Liver (tissue), 8 donors: ENCODE measurements at regions not wholly inside any gene's neighbourhood (a gene's known extent, or its start where the extent isn't known, plus 50 kb on each side); places are given as distances from the start of the nearest gene placed in this dataset.

ENCODE experiments used
- DNase-seq: peaks from one replicate; pipeline ENCODE4 v3.0.0-alpha.2; 2017; ENCODE audit warnings: low spot score
- H3K27ac ChIP-seq, 2 donors: one replicate each; pipeline ENCODE4 v1.7.0; 2013; ENCODE audit warnings: inconsistent platforms in 2 of 2, low read length in 2 of 2, control low read depth in 1 of 2, low read depth in 1 of 2, mild to moderate bottlenecking in 1 of 2
- H3K27me3 ChIP-seq, 4 donors: one replicate each; pipeline versions ENCODE4 v1.6.1 to v1.7.0; 2013; ENCODE audit warnings: low read length in 3 of 4, inconsistent platforms in 1 of 4, mild to moderate bottlenecking in 1 of 4, moderate library complexity in 1 of 4; ENCODE audit not compliant: control insufficient read depth in 4 of 4, insufficient read depth in 4 of 4
- H3K36me3 ChIP-seq, 4 donors: one replicate each; pipeline versions ENCODE4 v1.6.1 to v1.7.0; 2013; ENCODE audit warnings: low read length in 3 of 4, mild to moderate bottlenecking in 3 of 4, low read depth in 1 of 4, moderate library complexity in 1 of 4; ENCODE audit not compliant: control insufficient read depth in 4 of 4, insufficient read depth in 3 of 4
- H3K4me1 ChIP-seq, 4 donors: one replicate each; pipeline versions ENCODE4 v1.6.1 to v1.7.0; 2013; ENCODE audit warnings: low read length in 3 of 4, mild to moderate bottlenecking in 3 of 4, moderate library complexity in 1 of 4; ENCODE audit not compliant: control insufficient read depth in 4 of 4, insufficient read depth in 4 of 4
- H3K4me3 ChIP-seq, 3 donors: one replicate each; pipeline versions ENCODE4 v1.6.1 to v1.7.0; 2013; ENCODE audit warnings: low read length in 3 of 3, control low read depth in 1 of 3, low read depth in 1 of 3, mild to moderate bottlenecking in 1 of 3
- H3K9ac ChIP-seq, 2 donors: one replicate each; pipeline ENCODE4 v1.7.0; 2013; ENCODE audit warnings: low read length in 2 of 2, mild to moderate bottlenecking in 2 of 2, moderate library complexity in 2 of 2, control low read depth in 1 of 2, low read depth in 1 of 2
- H3K9me3 ChIP-seq, 4 donors: one replicate each; pipeline versions ENCODE4 v1.6.1 to v1.7.0; 2013; ENCODE audit warnings: low read length in 3 of 4; ENCODE audit not compliant: control insufficient read depth in 4 of 4
- ATF3 ChIP-seq: IDR thresholded peaks from 2 replicates; pipeline ENCODE4 v1.6.1; 2016; ENCODE audit warnings: antibody characterized with exemption
- CTCF ChIP-seq: fragments of 150-350 bp; IDR thresholded peaks from 2 replicates; pipeline ENCODE4 v1.5.1; 2017; ENCODE audit warnings: improper control_type of control experiment, low read depth, low read length; ENCODE audit not compliant: missing input control
- EGR1 ChIP-seq, 2 donors: IDR thresholded peaks; 2 replicates each; pipeline ENCODE4 v1.6.1; 2016 to 2018; ENCODE audit warnings: antibody characterized with exemption in 2 of 2, low read depth in 2 of 2
- FOXA1 ChIP-seq: IDR thresholded peaks from 2 replicates; pipeline ENCODE4 v1.6.1; 2016; ENCODE audit warnings: antibody characterized with exemption
- FOXA2 ChIP-seq: IDR thresholded peaks from 2 replicates; pipeline ENCODE4 v1.6.1; 2016; ENCODE audit warnings: antibody characterized with exemption
- GABPA ChIP-seq, 2 donors: IDR thresholded peaks in 1 of 2; conservative IDR thresholded peaks in 1 of 2; 2 replicates each; pipeline ENCODE4 v1.6.1; 2016; ENCODE audit warnings: antibody characterized with exemption in 2 of 2, mild to moderate bottlenecking in 1 of 2, moderate library complexity in 1 of 2
- HNF4A ChIP-seq, 2 donors: conservative IDR thresholded peaks; 2 replicates each; pipeline ENCODE4 v1.6.1; 2016; ENCODE audit warnings: antibody characterized with exemption in 2 of 2, mild to moderate bottlenecking in 2 of 2
- HNF4G ChIP-seq: IDR thresholded peaks from 2 replicates; pipeline ENCODE4 v1.6.1; 2016; ENCODE audit warnings: antibody characterized with exemption
- JUND ChIP-seq, 2 donors: IDR thresholded peaks; 2 replicates each; pipeline ENCODE4 v1.6.1; 2016; ENCODE audit warnings: antibody characterized with exemption in 2 of 2
- MAX ChIP-seq: IDR thresholded peaks from 2 replicates; pipeline ENCODE4 v1.6.1; 2016; ENCODE audit warnings: antibody characterized with exemption
- NR2F2 ChIP-seq: IDR thresholded peaks from 2 replicates; pipeline ENCODE4 v1.6.1; 2016; ENCODE audit warnings: antibody characterized with exemption
- RAD21 ChIP-seq, 2 donors: IDR thresholded peaks; 2 replicates each; pipeline ENCODE4 v1.6.1; 2016; ENCODE audit warnings: antibody characterized with exemption in 2 of 2, mild to moderate bottlenecking in 2 of 2
- REST ChIP-seq: IDR thresholded peaks from 2 replicates; pipeline ENCODE4 v1.6.1; 2016; ENCODE audit warnings: antibody characterized with exemption, mild to moderate bottlenecking
- RXRA ChIP-seq, 2 donors: IDR thresholded peaks; 2 replicates each; pipeline ENCODE4 v1.6.1; 2017 to 2018; ENCODE audit warnings: antibody characterized with exemption in 2 of 2, mild to moderate bottlenecking in 1 of 2
- SP1 ChIP-seq: IDR thresholded peaks from 2 replicates; pipeline ENCODE4 v1.6.1; 2018; ENCODE audit warnings: antibody characterized with exemption, mild to moderate bottlenecking
- TAF1 ChIP-seq: conservative IDR thresholded peaks from 2 replicates; pipeline ENCODE4 v1.6.1; 2016; ENCODE audit warnings: antibody characterized with exemption, mild to moderate bottlenecking
- YY1 ChIP-seq: IDR thresholded peaks from 2 replicates; pipeline ENCODE4 v1.6.1; 2016; ENCODE audit warnings: antibody characterized with exemption, mild to moderate bottlenecking
- ZBTB33 ChIP-seq: IDR thresholded peaks from 2 replicates; pipeline ENCODE4 v1.6.1; 2016; ENCODE audit warnings: antibody characterized with exemption
- WGBS: extraction: QIAGEN DNeasy Blood & Tissue Kit; methylation state at CpG from one replicate; pipeline ENCODE4 v1.1.7; 2013; 5-methylcytosine and 5-hydroxymethylcytosine counted together
- donor health status: healthy.
- donor health status: healthy.
- donor health status: healthy.
- donor health status: healthy.
- donor health status: healthy.

- DNase-seq, result no peak
- WGBS, result 87% methylated on average over 2 of the region's 2 CpGs
- no peak overlapping the region for H3K4me3 ChIP-seq
- no peaks in the 10 kb centered on the region for H3K27me3 ChIP-seq
- H3K4me1 ChIP-seq, result no peaks in the 10 kb centered on the region
- no peaks in the 10 kb centered on the region for H3K36me3 ChIP-seq
- H3K9me3 ChIP-seq, result no peaks in the 10 kb centered on the region
- H3K9ac ChIP-seq, result no peak overlapping the region
- H3K27ac ChIP-seq, result no peak overlapping the region
- TF ChIP-seq TAF1 (no peak), CTCF (no peak)
These were observed 335.0 kb downstream of the NR4A2 start for GRCh38 chr2:155997538-155997937.

GRCh38 chr2:155994315-155994714 lies 338.2 kb downstream of the NR4A2 start:
- no peaks in the 10 kb centered on the region for H3K36me3 ChIP-seq
- no peak overlapping the region for H3K4me3 ChIP-seq
- no peak overlapping the region for H3K27ac ChIP-seq
- H3K9me3 ChIP-seq, result no peaks in the 10 kb centered on the region
- no peak for DNase-seq
- no peaks in the 10 kb centered on the region for H3K4me1 ChIP-seq
- WGBS, result 87% methylated on average over 1 of the region's 1 CpG
- no peak overlapping the region for H3K9ac ChIP-seq
- no peaks in the 10 kb centered on the region for H3K27me3 ChIP-seq
- TF ChIP-seq CTCF (no peak), REST (no peak), ATF3 (no peak), HNF4A (conservative IDR thresholded peaks at IDR 0.05) (no peak), RAD21 (IDR thresholded peaks at IDR 0.05) (no peak), GABPA (IDR thresholded peaks at IDR 0.05 in 1 of 2, conservative IDR thresholded peaks at IDR 0.05 in 1 of 2) (no peak), FOXA1 (no peak), JUND (IDR thresholded peaks at IDR 0.05) (no peak), SP1 (no peak), YY1 (no peak), NR2F2 (no peak), RXRA (IDR thresholded peaks at IDR 0.05) (no peak), TAF1 (no peak), EGR1 (IDR thresholded peaks at IDR 0.05; ENCODE audit: low read depth in 2 of 2) (no peak), HNF4G (no peak), ZBTB33 (no peak), MAX (no peak), FOXA2 (no peak)
